Astrocyte of the hippocampus (primary cell): ENCODE measurements at regions not wholly inside any gene's neighbourhood (a gene's known extent, or its start where the extent isn't known, plus 50 kb on each side); places are given as distances from the start of the nearest gene placed in this dataset.

ENCODE experiments used
- DNase-seq: peaks from one replicate; pipeline ENCODE4 v3.0.0; 2011; ENCODE audit warnings: low read depth, low spot score

- DNase-seq, result no peak
These were observed 172.3 kb downstream of the ICOS start for GRCh38 chr2:204108781-204109295.

- DNase-seq, result no peak
These were observed 173.1 kb downstream of the ICOS start for GRCh38 chr2:204109681-204110080.

GRCh38 chr2:204110338-204110741, 173.8 kb downstream of the ICOS start:
- peak; percentile 16 for DNase-seq

- no peak for DNase-seq
These were observed 174.4 kb downstream of the ICOS start for GRCh38 chr2:204110751-204111516.

GRCh38 chr2:204112084-204112770, 175.7 kb downstream of the ICOS start:
- no peak for DNase-seq

- no peak for DNase-seq
These were observed 178.0 kb downstream of the ICOS start for GRCh38 chr2:204114295-204115136.

- DNase-seq, result no peak
These were observed 178.8 kb downstream of the ICOS start for GRCh38 chr2:204115137-204116056.

GRCh38 chr2:204116159-204116792, 179.7 kb downstream of the ICOS start:
- DNase-seq, result peak; percentile 46

GRCh38 chr2:204122425-204122824, 185.9 kb downstream of the ICOS start:
- DNase-seq, result no peak

- DNase-seq, result no peak
These were observed 187.7 kb downstream of the ICOS start for GRCh38 chr2:204124140-204124750.

GRCh38 chr2:204126705-204127104, 190.1 kb downstream of the ICOS start:
- no peak for DNase-seq

- DNase-seq, result peak; percentile 47
These were observed 190.7 kb downstream of the ICOS start for GRCh38 chr2:204127238-204127637.

- DNase-seq, result no peak
These were observed 193.2 kb downstream of the ICOS start for GRCh38 chr2:204129591-204130294.

GRCh38 chr2:204131621-204132020, 195.1 kb downstream of the ICOS start:
- DNase-seq, result no peak

GRCh38 chr2:204133476-204133875, 196.9 kb downstream of the ICOS start:
- no peak for DNase-seq

- DNase-seq, result no peak
These were observed 197.9 kb downstream of the ICOS start for GRCh38 chr2:204134421-204134820.

- DNase-seq, result no peak
These were observed 199.2 kb downstream of the ICOS start for GRCh38 chr2:204135752-204136151.

- DNase-seq, result no peak
These were observed 201.6 kb downstream of the ICOS start for GRCh38 chr2:204138206-204138605.

- no peak for DNase-seq
These were observed 203.7 kb downstream of the ICOS start for GRCh38 chr2:204140246-204140645.
